K562 (cell line): ENCODE measurements at regions not wholly inside any gene's neighbourhood (a gene's known extent, or its start where the extent isn't known, plus 50 kb on each side); places are given as distances from the start of the nearest gene placed in this dataset.

Experiments used
- CHD7 ChIP-seq: fragments of 200-600 bp; sonication (generic); IDR thresholded peaks from one replicate; pipeline ENCODE4 v1.6.1; 2012; ENCODE audit warnings: mild to moderate bottlenecking, low read depth, low read length, inconsistent platforms
- E2F3 ChIP-seq: fragments of 250-450 bp; sonication (Bioruptor Pico); IDR thresholded peaks from 2 replicates; pipeline ENCODE4 v1.4.0; 2020; ENCODE audit warnings: mild to moderate bottlenecking
- PHB ChIP-seq: fragments of 250-450 bp; sonication (Bioruptor Pico); IDR thresholded peaks from 2 replicates; pipeline ENCODE4 v1.5.0; 2021
- TSHZ1 ChIP-seq: fragments of 250-450 bp; sonication (Bioruptor Pico); IDR thresholded peaks from 2 replicates; pipeline ENCODE4 v1.4.0; 2020; ENCODE audit warnings: mild to moderate bottlenecking, moderate library complexity
- ZNF212 ChIP-seq: fragments of 450-650 bp; formaldehyde crosslinking; IDR thresholded peaks from 2 replicates; pipeline ENCODE4 v1.4.0; 2020; ENCODE audit warnings: mild to moderate bottlenecking
- ZNF444 ChIP-seq: fragments of 250-450 bp; sonication (Bioruptor Pico); IDR thresholded peaks from 2 replicates; pipeline ENCODE4 v1.4.0; 2020; ENCODE audit warnings: mild to moderate bottlenecking, moderate library complexity
- TF ChIP-seq, protein P1 (sequence below), 3 experiments: IDR thresholded peaks in 2 of 3; conservative IDR thresholded peaks in 1 of 3; 2 replicates each; pipeline ENCODE4 v1.5.1; 2011 to 2012; ENCODE audit warnings: low read length in 3 of 3, mild to moderate bottlenecking in 3 of 3, control low read depth in 2 of 3, improper control_type of control experiment in 1 of 3, inconsistent platforms in 1 of 3, low read depth in 1 of 3, mixed read lengths in 1 of 3, moderate library complexity in 1 of 3; ENCODE audit not compliant: insufficient read depth in 2 of 3

DNA sequence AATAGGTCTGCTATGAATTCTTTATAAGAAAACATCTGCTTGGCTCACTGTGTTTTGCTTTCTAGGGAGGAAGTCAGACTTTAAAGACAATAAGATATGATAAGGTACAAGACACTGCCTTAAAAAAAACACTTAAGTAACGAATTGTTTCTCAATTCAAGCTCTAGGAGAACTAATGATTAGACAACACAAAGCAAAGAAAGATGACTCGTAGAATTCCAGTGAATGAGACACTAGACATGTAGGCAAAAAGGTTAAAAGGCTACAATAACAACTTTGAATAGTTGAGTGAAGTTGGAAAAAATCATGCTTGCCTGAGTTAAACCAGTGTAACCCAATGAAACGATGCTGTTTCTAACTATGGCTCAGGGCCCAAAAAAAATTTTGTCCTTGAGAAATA is 344.4 kb upstream of the ACTRT1 start (continued):
- TF ChIP-seq PHB = no peak
- TF ChIP-seq, protein P1, sequence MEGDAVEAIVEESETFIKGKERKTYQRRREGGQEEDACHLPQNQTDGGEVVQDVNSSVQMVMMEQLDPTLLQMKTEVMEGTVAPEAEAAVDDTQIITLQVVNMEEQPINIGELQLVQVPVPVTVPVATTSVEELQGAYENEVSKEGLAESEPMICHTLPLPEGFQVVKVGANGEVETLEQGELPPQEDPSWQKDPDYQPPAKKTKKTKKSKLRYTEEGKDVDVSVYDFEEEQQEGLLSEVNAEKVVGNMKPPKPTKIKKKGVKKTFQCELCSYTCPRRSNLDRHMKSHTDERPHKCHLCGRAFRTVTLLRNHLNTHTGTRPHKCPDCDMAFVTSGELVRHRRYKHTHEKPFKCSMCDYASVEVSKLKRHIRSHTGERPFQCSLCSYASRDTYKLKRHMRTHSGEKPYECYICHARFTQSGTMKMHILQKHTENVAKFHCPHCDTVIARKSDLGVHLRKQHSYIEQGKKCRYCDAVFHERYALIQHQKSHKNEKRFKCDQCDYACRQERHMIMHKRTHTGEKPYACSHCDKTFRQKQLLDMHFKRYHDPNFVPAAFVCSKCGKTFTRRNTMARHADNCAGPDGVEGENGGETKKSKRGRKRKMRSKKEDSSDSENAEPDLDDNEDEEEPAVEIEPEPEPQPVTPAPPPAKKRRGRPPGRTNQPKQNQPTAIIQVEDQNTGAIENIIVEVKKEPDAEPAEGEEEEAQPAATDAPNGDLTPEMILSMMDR (IDR thresholded peaks at IDR 0.05 in 2 of 3, conservative IDR thresholded peaks at IDR 0.05 in 1 of 3; ENCODE audit: insufficient read depth in 2 of 3, low read depth in 1 of 3, low read length in 3 of 3) = no peak
- no peak for TF ChIP-seq ZNF444 (CRISPR knock-in tag)
- TF ChIP-seq E2F3 (CRISPR knock-in tag) = no peak
- TF ChIP-seq ZNF212 (CRISPR knock-in tag) = no peak
- no peak for TF ChIP-seq CHD7
- no peak for TF ChIP-seq TSHZ1 (CRISPR knock-in tag)
